ENCODE measurements at regions not wholly inside any gene's neighbourhood (a gene's known extent, or its start where the extent isn't known, plus 50 kb on each side); places are given as distances from the start of the nearest gene placed in this dataset.

DNA sequence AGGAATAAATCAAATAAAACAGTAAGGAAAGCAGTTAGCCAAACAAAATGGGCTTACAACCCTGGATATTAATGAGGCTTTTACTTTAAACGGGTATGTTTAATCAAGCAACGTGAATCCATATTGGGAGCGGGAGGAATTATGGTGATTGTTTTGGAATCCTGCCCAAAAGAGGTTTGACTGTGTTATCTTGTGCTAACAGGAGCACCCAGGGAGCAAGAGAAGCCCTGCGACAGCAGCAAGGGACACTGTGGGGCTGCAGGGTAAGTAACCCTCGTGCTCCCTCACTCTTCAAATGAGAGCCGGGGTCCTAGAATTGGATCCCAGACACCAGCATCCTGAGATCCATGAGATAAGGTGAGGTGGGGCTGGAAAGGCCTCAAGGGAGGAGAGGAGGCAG, 72.6 kb upstream of the PGBD5 start:
- Mint-ChIP-seq H3K27ac (ENCODE audit: low read depth, unreplicated experiment) (no peak overlapping the region), H3K36me3 (ENCODE audit: insufficient read depth, unreplicated experiment) (no peaks in the 10 kb centered on the region), H3K27me3 (ENCODE audit: insufficient read depth, unreplicated experiment) (peaks cover 46% of the 10 kb centered on the region), H3K4me1 (ENCODE audit: insufficient read depth, unreplicated experiment) (peaks cover 9% of the 10 kb centered on the region), H3K9me3 (ENCODE audit: unreplicated experiment) (no peaks in the 10 kb centered on the region), H3K4me3 (ENCODE audit: unreplicated experiment) (no peak overlapping the region)
- intact Hi-C loops (cut with micrococcal nuclease), result no loop called here
- POLR2A ChIA-PET, result no interaction called here
- BruUV-seq (replicated peaks), result no TSS peak
- TF ChIP-seq, protein P1, sequence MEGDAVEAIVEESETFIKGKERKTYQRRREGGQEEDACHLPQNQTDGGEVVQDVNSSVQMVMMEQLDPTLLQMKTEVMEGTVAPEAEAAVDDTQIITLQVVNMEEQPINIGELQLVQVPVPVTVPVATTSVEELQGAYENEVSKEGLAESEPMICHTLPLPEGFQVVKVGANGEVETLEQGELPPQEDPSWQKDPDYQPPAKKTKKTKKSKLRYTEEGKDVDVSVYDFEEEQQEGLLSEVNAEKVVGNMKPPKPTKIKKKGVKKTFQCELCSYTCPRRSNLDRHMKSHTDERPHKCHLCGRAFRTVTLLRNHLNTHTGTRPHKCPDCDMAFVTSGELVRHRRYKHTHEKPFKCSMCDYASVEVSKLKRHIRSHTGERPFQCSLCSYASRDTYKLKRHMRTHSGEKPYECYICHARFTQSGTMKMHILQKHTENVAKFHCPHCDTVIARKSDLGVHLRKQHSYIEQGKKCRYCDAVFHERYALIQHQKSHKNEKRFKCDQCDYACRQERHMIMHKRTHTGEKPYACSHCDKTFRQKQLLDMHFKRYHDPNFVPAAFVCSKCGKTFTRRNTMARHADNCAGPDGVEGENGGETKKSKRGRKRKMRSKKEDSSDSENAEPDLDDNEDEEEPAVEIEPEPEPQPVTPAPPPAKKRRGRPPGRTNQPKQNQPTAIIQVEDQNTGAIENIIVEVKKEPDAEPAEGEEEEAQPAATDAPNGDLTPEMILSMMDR (IDR thresholded peaks at IDR 0.05; ENCODE audit: unreplicated experiment), result no peak
- CTCF ChIA-PET, result no interaction called here
- DNase-seq (ENCODE audit: unreplicated experiment), result no peak

DNA sequence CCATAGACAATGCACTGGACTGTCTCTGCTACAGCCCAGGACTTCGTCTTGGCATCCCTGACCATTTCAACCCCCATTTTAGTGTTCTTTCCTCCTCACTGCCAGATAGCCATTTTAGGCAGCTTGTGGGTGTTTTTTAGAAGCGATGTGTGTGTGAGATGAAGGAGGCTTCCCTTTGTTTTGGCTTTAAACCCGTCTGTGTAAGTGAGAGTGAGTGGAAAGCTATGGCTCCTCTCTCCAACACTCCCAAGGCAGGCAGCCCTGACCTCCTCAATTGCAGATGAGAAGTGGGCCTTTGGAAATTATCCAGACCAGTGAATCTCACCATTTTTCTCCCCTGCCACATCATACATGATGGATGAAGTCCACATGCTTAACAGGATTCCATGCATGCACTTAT, 70.3 kb upstream of the PGBD5 start:
- POLR2A ChIA-PET, result interaction anchor here (1.1 kb wide), 1 partner anchor 16 kb away, joined by 5 read pairs; no protein-coding TSS in a partner anchor
- H3K27ac Mint-ChIP-seq (ENCODE audit: low read depth, unreplicated experiment), result no peak overlapping the region
- no peak for DNase-seq (ENCODE audit: unreplicated experiment)
- no TSS peak for BruUV-seq (replicated peaks)
- CTCF ChIA-PET, result interaction anchor here (1.1 kb wide), 1 partner anchor 10 kb away, joined by 4 read pairs; no protein-coding TSS in a partner anchor
- H3K4me1 Mint-ChIP-seq (ENCODE audit: insufficient read depth, unreplicated experiment), result peaks cover under 1% of the 10 kb centered on the region
- peaks cover 46% of the 10 kb centered on the region for H3K27me3 Mint-ChIP-seq (ENCODE audit: insufficient read depth, unreplicated experiment)
- intact Hi-C loops (cut with micrococcal nuclease), result no loop called here
- H3K36me3 Mint-ChIP-seq (ENCODE audit: insufficient read depth, unreplicated experiment), result no peaks in the 10 kb centered on the region
- no peaks in the 10 kb centered on the region for H3K9me3 Mint-ChIP-seq (ENCODE audit: unreplicated experiment)
- H3K4me3 Mint-ChIP-seq (ENCODE audit: unreplicated experiment), result peak overlapping the region; percentile 3
- TF ChIP-seq, protein P1 (IDR thresholded peaks at IDR 0.05; ENCODE audit: unreplicated experiment), result no peak

DNA sequence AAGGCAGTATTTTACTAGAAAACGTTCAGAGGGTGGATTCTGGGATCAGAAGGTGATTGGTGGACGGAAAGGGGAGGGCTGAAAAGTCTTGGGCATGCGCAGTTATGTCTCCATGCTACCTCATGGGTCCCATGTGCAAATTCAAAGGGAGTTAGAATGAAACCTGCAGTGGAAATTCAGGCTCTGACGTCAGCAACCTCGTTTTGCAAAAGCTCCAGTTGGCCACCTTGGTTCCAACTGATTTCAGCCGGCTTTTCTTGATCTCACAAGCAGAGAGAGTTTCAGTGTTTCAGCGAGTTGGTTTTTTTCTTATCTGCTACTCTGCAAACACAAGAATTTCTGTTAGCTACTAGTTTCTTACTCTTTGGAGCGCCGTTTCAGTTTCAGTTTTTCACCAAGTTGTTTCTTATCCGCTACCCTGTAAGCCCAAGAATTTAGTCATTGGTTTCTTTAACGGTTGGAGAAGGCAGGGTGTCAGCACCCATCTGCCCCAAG, 69.8 kb upstream of the PGBD5 start:
- intact Hi-C loops (cut with micrococcal nuclease), result no loop called here
- peaks cover 46% of the 10 kb centered on the region for H3K27me3 Mint-ChIP-seq (ENCODE audit: insufficient read depth, unreplicated experiment)
- H3K27ac Mint-ChIP-seq (ENCODE audit: low read depth, unreplicated experiment), result no peak overlapping the region
- DNase-seq (ENCODE audit: unreplicated experiment), result peak; percentile 17
- no peaks in the 10 kb centered on the region for H3K36me3 Mint-ChIP-seq (ENCODE audit: insufficient read depth, unreplicated experiment)
- ChIA-PET CTCF (interaction anchor here (1.1 kb wide), 1 partner anchor 10 kb away, joined by 4 read pairs; no protein-coding TSS in a partner anchor), POLR2A (interaction anchor here (0.5 to 1.1 kb wide), 2 partner anchors 17 to 804 kb away, joined by 3 to 5 read pairs; no protein-coding TSS in a partner anchor)
- H3K4me1 Mint-ChIP-seq (ENCODE audit: insufficient read depth, unreplicated experiment), result no peaks in the 10 kb centered on the region
- TF ChIP-seq, protein P1 (IDR thresholded peaks at IDR 0.05; ENCODE audit: unreplicated experiment), result no peak
- H3K9me3 Mint-ChIP-seq (ENCODE audit: unreplicated experiment), result no peaks in the 10 kb centered on the region
- BruUV-seq (replicated peaks), result no TSS peak
- H3K4me3 Mint-ChIP-seq (ENCODE audit: unreplicated experiment), result peak overlapping the region; percentile 3

DNA sequence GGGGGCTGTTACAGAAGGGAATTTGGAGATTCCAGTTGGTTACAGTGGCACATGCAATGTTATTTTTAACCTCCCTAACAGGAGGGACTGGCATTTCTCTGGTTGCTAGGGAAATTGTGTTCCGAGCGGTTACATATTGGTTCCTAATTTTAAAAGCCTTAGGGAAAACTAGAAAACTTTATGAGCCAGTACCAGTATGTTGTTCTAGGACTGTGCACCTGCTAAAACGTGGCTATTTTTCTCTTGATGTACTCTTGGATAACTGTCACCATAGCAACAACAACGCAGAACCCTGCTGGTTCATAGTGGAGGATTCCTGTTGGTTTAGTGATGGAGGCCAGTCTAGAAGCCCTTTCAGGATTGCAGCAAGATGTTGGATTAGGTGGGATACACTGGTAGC, 68.9 kb upstream of the PGBD5 start:
- Mint-ChIP-seq H3K36me3 (ENCODE audit: insufficient read depth, unreplicated experiment) (no peaks in the 10 kb centered on the region), H3K9me3 (ENCODE audit: unreplicated experiment) (no peaks in the 10 kb centered on the region), H3K4me3 (ENCODE audit: unreplicated experiment) (no peak overlapping the region), H3K4me1 (ENCODE audit: insufficient read depth, unreplicated experiment) (no peaks in the 10 kb centered on the region), H3K27ac (ENCODE audit: low read depth, unreplicated experiment) (no peak overlapping the region), H3K27me3 (ENCODE audit: insufficient read depth, unreplicated experiment) (peaks cover 52% of the 10 kb centered on the region)
- CTCF ChIA-PET, result interaction anchor here (1.1 kb wide), 1 partner anchor 9 kb away, joined by 4 read pairs; no protein-coding TSS in a partner anchor
- intact Hi-C loops (cut with micrococcal nuclease), result no loop called here
- POLR2A ChIA-PET, result no interaction called here
- no peak for DNase-seq (ENCODE audit: unreplicated experiment)
- TF ChIP-seq, protein P1 (IDR thresholded peaks at IDR 0.05; ENCODE audit: unreplicated experiment), result no peak
- no TSS peak for BruUV-seq (replicated peaks)

Measured in MCF 10A (cell line).